Panc1 (cell line): ENCODE measurements at regions not wholly inside any gene's neighbourhood (a gene's known extent, or its start where the extent isn't known, plus 50 kb on each side); places are given as distances from the start of the nearest gene placed in this dataset.

Experiments used
- ATAC-seq: fragments of 200-7000 bp; cut with Tn5 transposase; 2 replicates; pipeline ENCODE4 v1.9.1; 2020; ENCODE audit warnings: mild to moderate bottlenecking, moderate library complexity
- BruUV-seq: library from RNA; stranded (reverse); fragments of 400-500 nt; replicated peaks from 2 replicates; lab custom pipeline; 2021; lab: Mats Ljungman, UMichigan
- CTCF ChIA-PET: fragments of 300-600 bp; sonication (Branson Sonifier 250); formaldehyde crosslinking; loops from one replicate; lab custom pipeline; 2022; ENCODE audit warnings: antibody characterized with exemption; lab: Charles Lee
- POLR2A ChIA-PET: fragments of 300-600 bp; sonication (Branson Sonifier 250); formaldehyde crosslinking; loops from one replicate; lab custom pipeline; 2022; ENCODE audit warnings: antibody characterized with exemption; lab: Charles Lee
- DNase-seq: peaks from one replicate; pipeline ENCODE4 v3.0.0-alpha.2; 2010; ENCODE audit warnings: low read depth, low spot score
- H3K27ac ChIP-seq: 2 replicates; pipeline ENCODE4 v1.5.1; 2011; ENCODE audit warnings: mild to moderate bottlenecking, low read length, inconsistent platforms
- H3K27me3 ChIP-seq: fragments of 200-500 bp; sonication (Bioruptor generic); 2 replicates; pipeline ENCODE4 v1.6.0; 2014; ENCODE audit warnings: low read length, inconsistent platforms; ENCODE audit not compliant: control insufficient read depth, insufficient read depth
- H3K36me3 ChIP-seq: fragments of 200-500 bp; sonication (Bioruptor generic); 2 replicates; pipeline ENCODE4 v1.5.1; 2014; ENCODE audit warnings: inconsistent platforms, mild to moderate bottlenecking, low read length, moderate library complexity; ENCODE audit not compliant: control insufficient read depth, insufficient read depth
- H3K4me1 ChIP-seq: 2 replicates; pipeline ENCODE4 v1.5.1; 2011; ENCODE audit warnings: inconsistent platforms, mild to moderate bottlenecking, low read length, moderate library complexity; ENCODE audit not compliant: control insufficient read depth, insufficient read depth
- H3K4me3 ChIP-seq, 2 experiments: 2 replicates each; pipeline ENCODE4 v1.5.1; 2011 to 2012; ENCODE audit warnings: low read depth in 2 of 2, low read length in 2 of 2, mild to moderate bottlenecking in 2 of 2, inconsistent platforms in 1 of 2, moderate library complexity in 1 of 2
- H3K9me3 ChIP-seq: fragments of 200-500 bp; sonication (Bioruptor generic); 2 replicates; pipeline ENCODE4 v1.5.1; 2014; ENCODE audit warnings: low read depth, mild to moderate bottlenecking, inconsistent platforms, low read length, moderate library complexity; ENCODE audit not compliant: control insufficient read depth, insufficient read depth
- POLR2AphosphoS5 ChIP-seq: IDR thresholded peaks from 2 replicates; pipeline ENCODE4 v1.6.1; 2012; ENCODE audit warnings: mild to moderate bottlenecking, low read depth, low read length, moderate library complexity
- REST ChIP-seq, 2 experiments: IDR thresholded peaks; 2 replicates each; pipeline ENCODE4 v1.6.1; 2011 to 2012; ENCODE audit warnings: low read depth in 2 of 2, control low read depth in 1 of 2, low read length in 1 of 2, mild to moderate bottlenecking in 1 of 2, moderate library complexity in 1 of 2; ENCODE audit not compliant: insufficient read depth in 1 of 2
- SIN3A ChIP-seq: IDR thresholded peaks from 2 replicates; pipeline ENCODE4 v1.6.1; 2012; ENCODE audit warnings: low read depth, mild to moderate bottlenecking, low read length, moderate library complexity, borderline replicate concordance; ENCODE audit not compliant: insufficient read depth
- TCF7L2 ChIP-seq: IDR thresholded peaks from 2 replicates; pipeline ENCODE4 v1.6.1; 2011; ENCODE audit warnings: mild to moderate bottlenecking, low read depth, low read length, inconsistent platforms
- in situ Hi-C: cut with HindIII; loops from 2 replicates; pipeline ENCODE4 v1.10.0; 2016; ENCODE audit warnings: low sequenced_read_pairs, low pct_unique_long_range_greater_than_20kb
- intact Hi-C: fragments of 100-400 bp; cut with micrococcal nuclease; formaldehyde crosslinking; loops from one replicate; pipeline ENCODE4 v1.10.0; 2022; ENCODE audit not compliant: unreplicated experiment
- TF ChIP-seq, protein P1 (sequence below): fragments of 450-650 bp; IDR thresholded peaks from 2 replicates; pipeline ENCODE4 v1.5.1; 2017; ENCODE audit warnings: mild to moderate bottlenecking

DNA sequence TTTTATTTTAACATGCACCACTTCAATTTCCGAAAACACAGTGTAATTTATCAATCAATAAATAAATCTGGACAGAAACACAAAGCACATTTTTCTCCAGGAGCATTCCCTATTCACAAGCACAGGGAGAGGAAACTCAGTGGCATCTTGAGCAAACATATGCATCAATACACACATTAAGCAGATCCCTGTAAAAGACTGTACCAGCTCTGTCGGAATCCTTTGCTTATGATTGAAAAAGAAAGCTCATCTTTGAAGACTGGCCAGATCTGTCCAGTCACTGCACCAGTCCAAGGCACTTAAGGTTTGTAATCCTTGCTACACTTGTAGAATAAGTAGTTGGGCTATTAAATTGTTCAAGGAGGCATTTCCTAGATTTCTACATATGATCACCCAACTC is 343.9 kb downstream of the BMPER start:
- intact Hi-C loops: no loop called here
- Histone ChIP-seq H3K9me3 (no peaks in the 10 kb centered on the region), H3K4me3 (no peak overlapping the region), H3K36me3 (no peaks in the 10 kb centered on the region), H3K4me1 (no peaks in the 10 kb centered on the region), H3K27ac (no peak overlapping the region), H3K27me3 (0 out of 2 replicates have a peak, but pooled peaks cover 4% of the 10 kb centered on the region)
- TF ChIP-seq SIN3A: no peak
- ATAC-seq: no peak
- ChIA-PET CTCF (no interaction called here), POLR2A (no interaction called here)
- BruUV-seq: no TSS peak
- in situ Hi-C loops: no loop called here
- DNase-seq: no peak

- CTCF ChIA-PET: no interaction called here
- intact Hi-C loops: no loop called here
- in situ Hi-C loops: no loop called here
- H3K4me1 ChIP-seq: no peaks in the 10 kb centered on the region
- BruUV-seq: no TSS peak
- H3K36me3 ChIP-seq: no peaks in the 10 kb centered on the region
- H3K27me3 ChIP-seq: no peaks in the 10 kb centered on the region
- H3K27ac ChIP-seq: no peak overlapping the region
- TF ChIP-seq REST (IDR thresholded peaks at IDR 0.05; ENCODE audit: insufficient read depth in 1 of 2, low read depth in 2 of 2, low read length in 1 of 2): no peak
- TF ChIP-seq SIN3A: no peak
- TF ChIP-seq, protein P1, sequence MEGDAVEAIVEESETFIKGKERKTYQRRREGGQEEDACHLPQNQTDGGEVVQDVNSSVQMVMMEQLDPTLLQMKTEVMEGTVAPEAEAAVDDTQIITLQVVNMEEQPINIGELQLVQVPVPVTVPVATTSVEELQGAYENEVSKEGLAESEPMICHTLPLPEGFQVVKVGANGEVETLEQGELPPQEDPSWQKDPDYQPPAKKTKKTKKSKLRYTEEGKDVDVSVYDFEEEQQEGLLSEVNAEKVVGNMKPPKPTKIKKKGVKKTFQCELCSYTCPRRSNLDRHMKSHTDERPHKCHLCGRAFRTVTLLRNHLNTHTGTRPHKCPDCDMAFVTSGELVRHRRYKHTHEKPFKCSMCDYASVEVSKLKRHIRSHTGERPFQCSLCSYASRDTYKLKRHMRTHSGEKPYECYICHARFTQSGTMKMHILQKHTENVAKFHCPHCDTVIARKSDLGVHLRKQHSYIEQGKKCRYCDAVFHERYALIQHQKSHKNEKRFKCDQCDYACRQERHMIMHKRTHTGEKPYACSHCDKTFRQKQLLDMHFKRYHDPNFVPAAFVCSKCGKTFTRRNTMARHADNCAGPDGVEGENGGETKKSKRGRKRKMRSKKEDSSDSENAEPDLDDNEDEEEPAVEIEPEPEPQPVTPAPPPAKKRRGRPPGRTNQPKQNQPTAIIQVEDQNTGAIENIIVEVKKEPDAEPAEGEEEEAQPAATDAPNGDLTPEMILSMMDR: no peak
- no peak for TF ChIP-seq POLR2AphosphoS5
- no peak for TF ChIP-seq TCF7L2
- POLR2A ChIA-PET: no interaction called here
- H3K9me3 ChIP-seq: no peaks in the 10 kb centered on the region
- DNase-seq (no peak), ATAC-seq (no peak)
- no peak overlapping the region for H3K4me3 ChIP-seq
Measured at GRCh38 chr7:34260279-34260678, 354.9 kb downstream of the BMPER start.

DNA sequence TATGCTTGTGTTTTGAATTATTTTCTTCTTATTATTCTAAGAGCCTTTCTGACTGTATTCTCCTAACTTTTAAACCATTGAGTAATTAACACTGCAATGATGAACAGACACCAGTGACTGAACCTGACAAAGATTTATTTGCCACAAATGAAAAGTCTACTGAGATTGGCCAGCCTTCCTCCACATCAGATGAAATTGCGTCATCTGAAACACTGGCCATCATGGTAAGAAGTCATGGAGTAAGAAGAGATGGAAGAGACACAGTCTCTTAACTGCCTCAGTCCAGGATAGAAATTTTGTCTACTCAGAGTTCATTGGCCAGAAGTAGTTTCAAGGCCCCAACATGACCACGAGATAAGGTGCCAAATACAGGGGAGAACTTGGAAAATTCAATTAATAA is 357.8 kb downstream of the BMPER start:
- in situ Hi-C loops (no loop called here), intact Hi-C loops (no loop called here)
- no peaks in the 10 kb centered on the region for H3K36me3 ChIP-seq
- H3K4me1 ChIP-seq: no peaks in the 10 kb centered on the region
- BruUV-seq: no TSS peak
- H3K4me3 ChIP-seq: no peak overlapping the region
- CTCF ChIA-PET: no interaction called here
- H3K9me3 ChIP-seq: no peaks in the 10 kb centered on the region
- no peak for DNase-seq
- POLR2A ChIA-PET: no interaction called here
- no peaks in the 10 kb centered on the region for H3K27me3 ChIP-seq
- ATAC-seq: no peak
- no peak for TF ChIP-seq REST (IDR thresholded peaks at IDR 0.05; ENCODE audit: insufficient read depth in 1 of 2, low read depth in 2 of 2, low read length in 1 of 2)
- no peak for TF ChIP-seq TCF7L2
- TF ChIP-seq POLR2AphosphoS5: no peak
- no peak for TF ChIP-seq SIN3A
- TF ChIP-seq, protein P1: no peak
- no peak overlapping the region for H3K27ac ChIP-seq
